ENCODE measurements at regions not wholly inside any gene's neighbourhood (a gene's known extent, or its start where the extent isn't known, plus 50 kb on each side); places are given as distances from the start of the nearest gene placed in this dataset.

GRCh38 chr7:13827716-13828115 is 161.8 kb downstream of the ETV1 start:
- no peak for TF ChIP-seq ZNF8 (CRISPR knock-in tag; IDR thresholded peaks at IDR 0.05)
- no peak for TF ChIP-seq ZC3H10 (CRISPR knock-in tag; IDR thresholded peaks at IDR 0.05)
- no peak for TF ChIP-seq CSDC2 (CRISPR knock-in tag; IDR thresholded peaks at IDR 0.05)
- TF ChIP-seq PATZ1 (CRISPR knock-in tag; IDR thresholded peaks at IDR 0.05; ENCODE audit: borderline replicate concordance) = no peak

Measured in SK-N-SH treated with all-trans-retinoic acid at 6 μM for 48 hours (cell line).